Osteocyte (in vitro differentiated cells): ENCODE measurements at regions not wholly inside any gene's neighbourhood (a gene's known extent, or its start where the extent isn't known, plus 50 kb on each side); places are given as distances from the start of the nearest gene placed in this dataset.

Source experiments
- DNase-seq: peaks from one replicate; pipeline ENCODE4 v3.0.0; 2021; ENCODE audit warnings: mixed read lengths; ENCODE audit not compliant: unreplicated experiment; ENCODE audit errors: extremely low spot score
- H3K27ac Mint-ChIP-seq: one replicate; pipeline ENCODE4 v1.8.0; 2021; ENCODE audit warnings: mild to moderate bottlenecking, mixed read lengths; ENCODE audit not compliant: unreplicated experiment
- H3K27me3 Mint-ChIP-seq: one replicate; pipeline ENCODE4 v1.8.0; 2021; ENCODE audit warnings: mixed read lengths; ENCODE audit not compliant: unreplicated experiment
- H3K36me3 Mint-ChIP-seq: one replicate; pipeline ENCODE4 v1.8.0; 2021; ENCODE audit warnings: mixed read lengths; ENCODE audit not compliant: unreplicated experiment
- H3K4me1 Mint-ChIP-seq: one replicate; pipeline ENCODE4 v1.8.0; 2021; ENCODE audit warnings: mixed read lengths; ENCODE audit not compliant: unreplicated experiment
- H3K4me3 Mint-ChIP-seq: one replicate; pipeline ENCODE4 v1.8.0; 2021; ENCODE audit warnings: mild to moderate bottlenecking, moderate library complexity, mixed read lengths; ENCODE audit not compliant: unreplicated experiment
- H3K9me3 Mint-ChIP-seq: one replicate; pipeline ENCODE4 v1.8.0; 2021; ENCODE audit warnings: mixed read lengths; ENCODE audit not compliant: unreplicated experiment
- CTCF ChIP-seq: fragments of 200-600 bp; sonication (generic); IDR thresholded peaks from 2 replicates; pipeline ENCODE4 v1.5.0; 2021; ENCODE audit warnings: antibody characterized with exemption, mild to moderate bottlenecking, moderate library complexity

DNA sequence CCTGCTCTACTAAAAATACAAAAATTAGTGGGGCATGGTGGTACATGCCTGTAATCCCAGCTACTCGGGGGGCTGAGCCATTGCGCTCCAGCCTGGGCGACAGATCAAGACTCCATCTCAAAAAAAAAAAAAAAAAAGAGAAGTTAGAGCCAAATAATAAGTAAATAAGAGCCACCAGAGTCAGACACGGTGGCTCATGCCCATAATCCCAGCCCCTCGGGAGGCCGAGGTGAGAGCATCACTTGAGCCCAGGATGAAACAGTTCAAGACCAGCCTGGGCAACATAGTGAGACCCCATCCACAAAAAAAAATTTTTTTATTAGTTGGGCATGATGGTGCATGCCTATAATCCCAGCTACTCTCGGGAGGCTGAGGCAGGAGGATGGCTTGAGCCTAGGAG, 85.8 kb upstream of the LARP1 start:
- peaks cover 4% of the 10 kb centered on the region for H3K9me3 Mint-ChIP-seq
- H3K36me3 Mint-ChIP-seq, result peaks cover 2% of the 10 kb centered on the region
- no peaks in the 10 kb centered on the region for H3K4me1 Mint-ChIP-seq
- no peak for TF ChIP-seq CTCF
- no peak overlapping the region for H3K4me3 Mint-ChIP-seq
- no peaks in the 10 kb centered on the region for H3K27me3 Mint-ChIP-seq
- no peak overlapping the region for H3K27ac Mint-ChIP-seq
- no peak for DNase-seq

- H3K36me3 Mint-ChIP-seq, result peaks cover 2% of the 10 kb centered on the region
- DNase-seq, result no peak
- no peaks in the 10 kb centered on the region for H3K4me1 Mint-ChIP-seq
- H3K4me3 Mint-ChIP-seq, result no peak overlapping the region
- TF ChIP-seq CTCF, result no peak
- no peak overlapping the region for H3K27ac Mint-ChIP-seq
- H3K9me3 Mint-ChIP-seq, result peaks cover 4% of the 10 kb centered on the region
- H3K27me3 Mint-ChIP-seq, result no peaks in the 10 kb centered on the region
These were observed 90.3 kb upstream of the LARP1 start for GRCh38 chr5:154664869-154665268.

- Mint-ChIP-seq H3K4me3 (no peak overlapping the region), H3K36me3 (peaks cover 2% of the 10 kb centered on the region), H3K27ac (no peak overlapping the region), H3K27me3 (no peaks in the 10 kb centered on the region), H3K9me3 (peaks cover 4% of the 10 kb centered on the region), H3K4me1 (no peaks in the 10 kb centered on the region)
- DNase-seq, result no peak
- TF ChIP-seq CTCF, result no peak
These were observed 91.8 kb upstream of the LARP1 start for GRCh38 chr5:154663424-154663823.

GRCh38 chr5:154654486-154655371, 100.4 kb upstream of the LARP1 start:
- Mint-ChIP-seq H3K27me3 (no peaks in the 10 kb centered on the region), H3K36me3 (no peaks in the 10 kb centered on the region), H3K9me3 (no peaks in the 10 kb centered on the region), H3K4me3 (no peak overlapping the region), H3K4me1 (peaks cover 11% of the 10 kb centered on the region), H3K27ac (no peak overlapping the region)
- no peak for DNase-seq
- no peak for TF ChIP-seq CTCF

- Mint-ChIP-seq H3K27me3 (no peaks in the 10 kb centered on the region), H3K4me3 (no peak overlapping the region), H3K4me1 (peaks cover 11% of the 10 kb centered on the region), H3K27ac (no peak overlapping the region), H3K36me3 (no peaks in the 10 kb centered on the region), H3K9me3 (no peaks in the 10 kb centered on the region)
- DNase-seq, result no peak
- no peak for TF ChIP-seq CTCF
These were observed 101.3 kb upstream of the LARP1 start for GRCh38 chr5:154653764-154654485.
